H9 (cell line): ENCODE measurements at regions not wholly inside any gene's neighbourhood (a gene's known extent, or its start where the extent isn't known, plus 50 kb on each side); places are given as distances from the start of the nearest gene placed in this dataset.

Experiments used
- DNase-seq: peaks from one replicate; pipeline ENCODE4 v3.0.0-alpha.2; 2017
- H2AFZ ChIP-seq: one replicate; pipeline ENCODE4 v1.6.1; 2013; ENCODE audit warnings: mild to moderate bottlenecking, low read length, control low read depth, moderate library complexity
- H2AK5ac ChIP-seq: 2 replicates; pipeline ENCODE4 v1.6.1; 2013; ENCODE audit warnings: low read length, control low read depth, mixed read lengths; ENCODE audit not compliant: insufficient read length
- H2BK120ac ChIP-seq: one replicate; pipeline ENCODE4 v1.6.1; 2013; ENCODE audit warnings: low read depth, mild to moderate bottlenecking, low read length, control low read depth, inconsistent platforms; ENCODE audit not compliant: poor library complexity, severe bottlenecking
- H2BK12ac ChIP-seq: 2 replicates; pipeline ENCODE4 v1.6.1; 2013; ENCODE audit warnings: low read length, control low read depth, mixed read lengths, low read depth; ENCODE audit not compliant: insufficient read length
- H2BK15ac ChIP-seq: 2 replicates; pipeline ENCODE4 v1.6.1; 2013; ENCODE audit warnings: low read depth, low read length, control low read depth
- H2BK20ac ChIP-seq: one replicate; pipeline ENCODE4 v1.6.1; 2013; ENCODE audit warnings: low read depth, mild to moderate bottlenecking, low read length, control low read depth, inconsistent platforms; ENCODE audit not compliant: poor library complexity, severe bottlenecking
- H2BK5ac ChIP-seq: 2 replicates; pipeline ENCODE4 v1.6.1; 2013; ENCODE audit warnings: low read length, control low read depth, mixed read lengths; ENCODE audit not compliant: insufficient read length
- H3K14ac ChIP-seq: 2 replicates; pipeline ENCODE4 v1.6.1; 2013; ENCODE audit warnings: low read length, control low read depth; ENCODE audit not compliant: insufficient read depth
- H3K18ac ChIP-seq: 2 replicates; pipeline ENCODE4 v1.6.1; 2013; ENCODE audit warnings: low read depth, mild to moderate bottlenecking, mixed read lengths, low read length, control low read depth; ENCODE audit not compliant: insufficient read length
- H3K23ac ChIP-seq: 2 replicates; pipeline ENCODE4 v1.6.1; 2013; ENCODE audit warnings: low read length, control low read depth, mixed read lengths, low read depth; ENCODE audit not compliant: insufficient read length
- H3K23me2 ChIP-seq: 2 replicates; pipeline ENCODE4 v1.6.1; 2013; ENCODE audit warnings: low read depth, mild to moderate bottlenecking, mixed read lengths, low read length, control low read depth; ENCODE audit not compliant: insufficient read length, poor library complexity, severe bottlenecking
- H3K27ac ChIP-seq: 2 replicates; pipeline ENCODE4 v1.5.1; 2013; ENCODE audit warnings: low read length, control low read depth, mixed read lengths, low read depth; ENCODE audit not compliant: insufficient read length
- H3K27me3 ChIP-seq: 2 replicates; pipeline ENCODE4 v1.6.1; 2013; ENCODE audit warnings: low read length, control low read depth, inconsistent platforms; ENCODE audit not compliant: insufficient read depth
- H3K4ac ChIP-seq: 2 replicates; pipeline ENCODE4 v1.6.1; 2013; ENCODE audit warnings: low read depth, mild to moderate bottlenecking, control low read depth, inconsistent platforms, low read length, moderate library complexity
- H3K4me1 ChIP-seq: 2 replicates; pipeline ENCODE4 v1.6.1; 2013; ENCODE audit warnings: low read length, control low read depth, inconsistent platforms; ENCODE audit not compliant: insufficient read depth
- H3K4me2 ChIP-seq: 2 replicates; pipeline ENCODE4 v1.6.1; 2013; ENCODE audit warnings: low read length, control low read depth, mixed read lengths; ENCODE audit not compliant: insufficient read length, insufficient read depth
- H3K56ac ChIP-seq: 2 replicates; pipeline ENCODE4 v1.6.1; 2013; ENCODE audit warnings: low read depth, mild to moderate bottlenecking, mixed read lengths, low read length, control low read depth; ENCODE audit not compliant: insufficient read length
- H3K79me1 ChIP-seq: 2 replicates; pipeline ENCODE4 v1.6.1; 2013; ENCODE audit warnings: low read depth, mild to moderate bottlenecking, moderate library complexity, low read length, control low read depth, inconsistent platforms; ENCODE audit not compliant: insufficient read depth, poor library complexity, severe bottlenecking
- H3K79me2 ChIP-seq: 2 replicates; pipeline ENCODE4 v1.6.1; 2013; ENCODE audit warnings: low read length, control low read depth, inconsistent platforms; ENCODE audit not compliant: insufficient read depth
- H3K9ac ChIP-seq: 2 replicates; pipeline ENCODE4 v1.6.1; 2013; ENCODE audit warnings: low read length, control low read depth, mixed read lengths; ENCODE audit not compliant: insufficient read length; ENCODE audit errors: extremely low read depth
- H3K9me3 ChIP-seq: one replicate; pipeline ENCODE4 v1.6.1; 2013; ENCODE audit warnings: low read depth, low read length, inconsistent platforms; ENCODE audit not compliant: control insufficient read depth
- H3T11ph ChIP-seq: one replicate; pipeline ENCODE4 v1.6.1; 2013; ENCODE audit warnings: mild to moderate bottlenecking, low read length, control low read depth, inconsistent platforms
- H4K20me1 ChIP-seq: one replicate; pipeline ENCODE4 v1.6.1; 2013; ENCODE audit not compliant: control insufficient read depth, insufficient read length, insufficient read depth
- H4K5ac ChIP-seq: 2 replicates; pipeline ENCODE4 v1.6.1; 2013; ENCODE audit warnings: low read depth, mild to moderate bottlenecking, mixed read lengths, low read length, control low read depth; ENCODE audit not compliant: insufficient read length
- H4K8ac ChIP-seq: replicated peaks from 2 replicates; pipeline ENCODE4 v1.6.1; 2013; ENCODE audit warnings: low read length, control low read depth, mixed read lengths, low read depth; ENCODE audit not compliant: insufficient read length
- H4K91ac ChIP-seq: 2 replicates; pipeline ENCODE4 v1.6.1; 2013; ENCODE audit warnings: low read depth, mild to moderate bottlenecking, moderate library complexity, mixed read lengths, low read length, control low read depth; ENCODE audit not compliant: insufficient read length
- H3K27ac Mint-ChIP-seq, 3 experiments: 2 replicates in 2 of 3; 3 replicates in 1 of 3; pipeline ENCODE4 v1.8.0; 2020 to 2021; ENCODE audit warnings: mixed read lengths in 3 of 3, mild to moderate bottlenecking in 1 of 3, moderate library complexity in 1 of 3
- H3K27me3 Mint-ChIP-seq: 2 replicates; pipeline ENCODE4 v1.8.0; 2021; ENCODE audit warnings: low read depth, mild to moderate bottlenecking, moderate library complexity, mixed read lengths
- H3K36me3 Mint-ChIP-seq, 3 experiments: 2 replicates in 2 of 3; 3 replicates in 1 of 3; pipeline ENCODE4 v1.8.0; 2020 to 2021; ENCODE audit warnings: low read depth in 3 of 3, mixed read lengths in 3 of 3; ENCODE audit not compliant: insufficient read depth in 1 of 3
- H3K4me1 Mint-ChIP-seq, 2 experiments: 2 replicates each; pipeline ENCODE4 v1.8.0; 2020; ENCODE audit warnings: mixed read lengths in 2 of 2
- H3K4me3 Mint-ChIP-seq, 2 experiments: 2 replicates in 1 of 2; 3 replicates in 1 of 2; pipeline ENCODE4 v1.8.0; 2020 to 2021; ENCODE audit warnings: mild to moderate bottlenecking in 2 of 2, mixed read lengths in 2 of 2, moderate library complexity in 1 of 2
- H3K9me3 Mint-ChIP-seq, 2 experiments: 2 replicates in 1 of 2; 3 replicates in 1 of 2; pipeline ENCODE4 v1.8.0; 2020; ENCODE audit warnings: mild to moderate bottlenecking in 2 of 2, mixed read lengths in 2 of 2, moderate library complexity in 1 of 2
- CTCF ChIP-seq: fragments of 200-600 bp; sonication (generic); conservative IDR thresholded peaks from 3 replicates; pipeline ENCODE4 v1.8.0; 2021; ENCODE audit warnings: antibody characterized with exemption, mild to moderate bottlenecking
- WGBS: extraction: QIAGEN DNeasy Blood & Tissue Kit; methylation state at CpG from one replicate; pipeline ENCODE4 v1.1.7; 2013; ENCODE audit warnings: missing lambda C conversion rate, low lambda C conversion rate, mixed read lengths; ENCODE audit not compliant: insufficient read length; ENCODE audit errors: extremely low coverage; 5-methylcytosine and 5-hydroxymethylcytosine counted together

- no peaks in the 10 kb centered on the region for H3K23me2 ChIP-seq
- Mint-ChIP-seq H3K36me3 (no peaks in the 10 kb centered on the region), H3K27me3 (no peaks in the 10 kb centered on the region), H3K9me3 (no peaks in the 10 kb centered on the region), H3K4me3 (no peak overlapping the region), H3K27ac (no peak overlapping the region), H3K4me1 (no peaks in the 10 kb centered on the region)
- H3K79me1 ChIP-seq = no peaks in the 10 kb centered on the region
- no CpG with 5 or more reads among the region's 2 CpGs for WGBS
- no peak overlapping the region for H3K4ac ChIP-seq
- H4K20me1 ChIP-seq = no peaks in the 10 kb centered on the region
- H3K27me3 ChIP-seq = no peaks in the 10 kb centered on the region
- no peak overlapping the region for H2BK5ac ChIP-seq
- no peak overlapping the region for H3K14ac ChIP-seq
- H3K9ac ChIP-seq = no peak overlapping the region
- H3K23ac ChIP-seq = no peak overlapping the region
- H4K5ac ChIP-seq = no peak overlapping the region
- no peak overlapping the region for H3K27ac ChIP-seq
- H2BK120ac ChIP-seq = no peak overlapping the region
- H3T11ph ChIP-seq = no peak overlapping the region
- no peaks in the 10 kb centered on the region for H3K9me3 ChIP-seq
- TF ChIP-seq CTCF = no peak
- no peak overlapping the region for H4K8ac ChIP-seq
- no peak for DNase-seq
- H3K4me2 ChIP-seq = no peak overlapping the region
- no peak overlapping the region for H2AFZ ChIP-seq
- H4K91ac ChIP-seq = no peak overlapping the region
- no peak overlapping the region for H2BK15ac ChIP-seq
- H2AK5ac ChIP-seq = no peak overlapping the region
- no peaks in the 10 kb centered on the region for H3K4me1 ChIP-seq
- H2BK20ac ChIP-seq = no peak overlapping the region
- H3K18ac ChIP-seq = no peak overlapping the region
- no peak overlapping the region for H3K56ac ChIP-seq
- H3K79me2 ChIP-seq = no peaks in the 10 kb centered on the region
- H2BK12ac ChIP-seq = no peak overlapping the region
These were observed 74.3 kb upstream of the PLEKHG7 start for GRCh38 chr12:92628476-92628875.
